H1 (cell line): ENCODE measurements at regions not wholly inside any gene's neighbourhood (a gene's known extent, or its start where the extent isn't known, plus 50 kb on each side); places are given as distances from the start of the nearest gene placed in this dataset.

ENCODE experiments used
- CTCF ChIA-PET: fragments of 300-600 bp; sonication (Branson Sonifier 250); formaldehyde crosslinking; loops from one replicate; lab custom pipeline; 2021; ENCODE audit not compliant: partially characterized antibody; lab: Charles Lee
- POLR2A ChIA-PET: fragments of 300-600 bp; sonication (Branson Sonifier 250); formaldehyde crosslinking; loops from one replicate; lab custom pipeline; 2021; ENCODE audit warnings: inconsistent platforms; ENCODE audit not compliant: partially characterized antibody; lab: Charles Lee
- DNase-seq, 2 experiments: peaks; one replicate each; pipeline versions ENCODE4 v3.0.0 to v3.0.0-alpha.2; 2010 to 2022; ENCODE audit warnings: low spot score in 2 of 2, low read depth in 1 of 2, mixed read lengths in 1 of 2
- FAIRE-seq: peaks from 2 replicates; lab custom pipeline; 2011; peaks lifted over from hg19 to GRCh38; lab: Jason Lieb, UNC
- H2AFZ ChIP-seq: 2 replicates; pipeline ENCODE4 v1.8.1; 2012; ENCODE audit warnings: low read length, inconsistent platforms
- H2AK5ac ChIP-seq: 2 replicates; pipeline ENCODE4 v1.6.1; 2013; ENCODE audit warnings: low read depth, low read length
- H2BK120ac ChIP-seq: replicated peaks from 2 replicates; pipeline ENCODE3; 2013; ENCODE audit warnings: low read depth, low read length, inconsistent platforms
- H2BK12ac ChIP-seq: 2 replicates; pipeline ENCODE4 v1.6.1; 2013; ENCODE audit warnings: low read depth, low read length
- H2BK15ac ChIP-seq: 2 replicates; pipeline ENCODE4 v1.6.1; 2013; ENCODE audit warnings: low read length
- H2BK20ac ChIP-seq: 2 replicates; pipeline ENCODE4 v1.6.1; 2013; ENCODE audit warnings: low read length
- H2BK5ac ChIP-seq: 2 replicates; pipeline ENCODE4 v1.6.1; 2013; ENCODE audit warnings: low read depth, low read length
- H3K14ac ChIP-seq: 2 replicates; pipeline ENCODE4 v1.6.1; 2013; ENCODE audit warnings: inconsistent platforms; ENCODE audit not compliant: insufficient read length
- H3K18ac ChIP-seq: 2 replicates; pipeline ENCODE4 v1.6.1; 2013; ENCODE audit warnings: low read length; ENCODE audit errors: extremely low read depth
- H3K23ac ChIP-seq: 2 replicates; pipeline ENCODE4 v1.6.1; 2013; ENCODE audit warnings: inconsistent platforms; ENCODE audit not compliant: insufficient read length
- H3K23me2 ChIP-seq: 2 replicates; pipeline ENCODE4 v1.6.1; 2013; ENCODE audit warnings: low read depth, low read length
- H3K27ac ChIP-seq: 2 replicates; pipeline ENCODE4 v1.6.1; 2011; ENCODE audit warnings: low read depth, low read length, inconsistent platforms
- H3K27me3 ChIP-seq, 4 experiments: replicated peaks in 1 of 4; 1 replicate in 1 of 4; 2 replicates in 3 of 4; pipeline versions ENCODE4 v1.6.1 to v1.8.1; 2011 to 2013; ENCODE audit warnings: low read length in 3 of 4, mild to moderate bottlenecking in 3 of 4, inconsistent platforms in 2 of 4, mixed read lengths in 2 of 4, moderate library complexity in 1 of 4; ENCODE audit not compliant: control insufficient read depth in 3 of 4, insufficient read depth in 3 of 4; ENCODE audit errors: extremely low read depth in 1 of 4
- H3K36me3 ChIP-seq, 4 experiments: 2 replicates each; pipeline versions ENCODE4 v1.6.1 to v1.8.1; 2011 to 2013; ENCODE audit warnings: mild to moderate bottlenecking in 4 of 4, low read length in 3 of 4, moderate library complexity in 2 of 4, control low read depth in 1 of 4, inconsistent platforms in 1 of 4; ENCODE audit not compliant: insufficient read depth in 4 of 4, control insufficient read depth in 2 of 4
- H3K4ac ChIP-seq: replicated peaks from 2 replicates; pipeline ENCODE3; 2013; ENCODE audit warnings: low read length, low read depth, mixed read lengths, inconsistent platforms; ENCODE audit not compliant: insufficient read length
- H3K4me1 ChIP-seq, 4 experiments: replicated peaks in 1 of 4; 1 replicate in 1 of 4; 2 replicates in 3 of 4; pipeline versions ENCODE4 v1.6.1 to v1.8.1; 2011 to 2013; ENCODE audit warnings: low read length in 3 of 4, inconsistent platforms in 2 of 4, mixed read lengths in 1 of 4; ENCODE audit not compliant: insufficient read depth in 4 of 4, control insufficient read depth in 3 of 4
- H3K4me2 ChIP-seq, 2 experiments: 2 replicates each; pipeline versions ENCODE4 v1.6.1 to v1.8.1; 2011 to 2013; ENCODE audit warnings: low read depth in 2 of 2, low read length in 2 of 2, control low read depth in 1 of 2, inconsistent platforms in 1 of 2, mild to moderate bottlenecking in 1 of 2; ENCODE audit not compliant: insufficient read depth in 1 of 2
- H3K4me3 ChIP-seq, 4 experiments: fragments of 200-600, 300-600 bp in 1 of 4; sonication (generic), shearing (Covaris generic), sonication (Bioruptor Twin) in 1 of 4; 2 replicates each; pipeline versions ENCODE4 v1.5.1 to v1.8.1; 2011 to 2016; ENCODE audit warnings: low read length in 4 of 4, low read depth in 3 of 4, control low read depth in 2 of 4, inconsistent platforms in 2 of 4, mild to moderate bottlenecking in 2 of 4, mixed read lengths in 1 of 4, moderate library complexity in 1 of 4; ENCODE audit not compliant: insufficient read depth in 2 of 4; ENCODE audit errors: extremely low read depth in 1 of 4
- H3K56ac ChIP-seq: replicated peaks from 2 replicates; pipeline ENCODE3; 2013; ENCODE audit warnings: low read depth, mild to moderate bottlenecking, mixed read lengths, low read length, inconsistent platforms; ENCODE audit not compliant: insufficient read length
- H3K79me1 ChIP-seq: 2 replicates; pipeline ENCODE4 v1.6.1; 2013; ENCODE audit warnings: low read depth, low read length, control low read depth
- H3K79me2 ChIP-seq, 2 experiments: 2 replicates each; pipeline versions ENCODE4 v1.6.1 to v1.8.1; 2012 to 2013; ENCODE audit warnings: low read length in 2 of 2, mild to moderate bottlenecking in 2 of 2, inconsistent platforms in 1 of 2; ENCODE audit not compliant: insufficient read depth in 2 of 2, control insufficient read depth in 1 of 2
- H3K9ac ChIP-seq, 4 experiments: replicated peaks in 1 of 4; 1 replicate in 1 of 4; 2 replicates in 3 of 4; pipeline versions ENCODE4 v1.6.1 to v1.8.1; 2011 to 2013; ENCODE audit warnings: low read depth in 3 of 4, low read length in 3 of 4, control low read depth in 2 of 4, mild to moderate bottlenecking in 2 of 4, moderate library complexity in 2 of 4, inconsistent platforms in 1 of 4; ENCODE audit errors: extremely low read depth in 1 of 4
- H3K9me3 ChIP-seq, 2 experiments: 2 replicates each; pipeline versions ENCODE4 v1.6.1 to v1.8.1; 2012 to 2013; ENCODE audit warnings: mild to moderate bottlenecking in 2 of 2, moderate library complexity in 2 of 2, control low read depth in 1 of 2, inconsistent platforms in 1 of 2, low read depth in 1 of 2, low read length in 1 of 2, mixed read lengths in 1 of 2; ENCODE audit not compliant: insufficient read depth in 2 of 2
- H4K20me1 ChIP-seq, 2 experiments: replicated peaks in 1 of 2; 2 replicates each; pipeline versions ENCODE3 to v1.8.1; 2011 to 2013; ENCODE audit warnings: inconsistent platforms in 2 of 2, low read length in 2 of 2, mild to moderate bottlenecking in 1 of 2; ENCODE audit not compliant: insufficient read depth in 2 of 2, control insufficient read depth in 1 of 2
- H4K5ac ChIP-seq: 2 replicates; pipeline ENCODE4 v1.6.1; 2013; ENCODE audit warnings: low read length, low read depth, mixed read lengths, inconsistent platforms; ENCODE audit not compliant: insufficient read length
- H4K8ac ChIP-seq: 2 replicates; pipeline ENCODE4 v1.8.0; 2013; ENCODE audit warnings: mild to moderate bottlenecking, moderate library complexity, low read length, inconsistent platforms; ENCODE audit not compliant: insufficient read depth; ENCODE audit errors: extremely low read depth
- H4K91ac ChIP-seq: replicated peaks from 2 replicates; pipeline ENCODE3; 2013; ENCODE audit warnings: low read length, mixed read lengths, inconsistent platforms; ENCODE audit not compliant: insufficient read length
- CEBPB ChIP-seq: IDR thresholded peaks from 2 replicates; pipeline ENCODE4 v1.6.1; 2012; ENCODE audit warnings: low read depth, low read length
- JUN ChIP-seq: IDR thresholded peaks from 2 replicates; pipeline ENCODE4 v1.6.1; 2011; ENCODE audit warnings: low read depth, mild to moderate bottlenecking, improper control_type of control experiment, low read length
- WGBS, 2 experiments: shearing (Covaris generic) in 1 of 2; methylation state at CpG; one replicate each; pipeline versions ENCODE4 v1.1.6 to v1.1.7; 2013 to 2015; ENCODE audit warnings: low lambda C conversion rate in 2 of 2, mixed read lengths in 2 of 2, inconsistent platforms in 1 of 2, low coverage in 1 of 2, missing lambda C conversion rate in 1 of 2; ENCODE audit not compliant: insufficient replicate concordance in 2 of 2, insufficient coverage in 1 of 2, insufficient read length in 1 of 2; ENCODE audit errors: extremely low coverage in 1 of 2, missing lambda C conversion rate in 1 of 2; 5-methylcytosine and 5-hydroxymethylcytosine counted together

DNA sequence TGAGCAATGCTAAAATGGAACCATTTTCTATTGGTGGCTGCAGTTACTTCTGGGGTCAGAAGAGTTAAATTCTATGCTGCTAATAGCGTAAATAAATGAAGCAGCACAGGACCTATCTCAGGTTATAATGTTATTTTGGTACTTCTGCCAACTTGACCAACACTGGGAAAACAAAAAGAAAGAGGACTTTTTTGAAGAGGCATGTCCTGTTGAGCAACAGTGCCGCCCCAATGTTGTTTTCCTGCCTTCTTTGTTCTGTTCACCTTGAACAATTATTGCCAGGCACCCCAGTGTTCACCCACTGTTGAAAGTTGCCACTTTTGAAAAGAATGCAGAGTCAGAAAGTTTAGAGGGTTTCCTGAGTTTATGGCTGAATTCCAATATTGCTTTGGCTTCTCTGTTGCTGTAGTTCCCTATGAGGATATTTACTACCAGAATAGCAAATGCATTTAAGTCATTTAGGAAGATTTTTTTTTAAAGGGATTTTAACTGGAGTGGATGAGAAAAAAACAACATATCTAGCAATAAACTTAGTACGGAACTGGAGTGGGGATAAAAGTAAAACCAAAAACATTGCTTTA lies 679.0 kb upstream of the DPPA4 start:
- no peak overlapping the region for H3K4me2 ChIP-seq
- H4K5ac ChIP-seq: peak overlapping the region; percentile 38
- H2BK5ac ChIP-seq: 0 out of 2 replicates have a peak overlapping the region, but pooled peaks have one; percentile 31
- no peak overlapping the region for H3K56ac ChIP-seq
- H3K23me2 ChIP-seq: no peaks in the 10 kb centered on the region
- H3K14ac ChIP-seq: no peak overlapping the region
- H4K91ac ChIP-seq: no peak overlapping the region
- no peaks in the 10 kb centered on the region for H3K79me2 ChIP-seq
- peaks cover 0 to 13% (median 5%) of the 10 kb centered on the region in 4 experiments; a peak in 3 of 7 replicates for H3K4me1 ChIP-seq
- H2BK120ac ChIP-seq: peak overlapping the region; percentile 79
- TF ChIP-seq JUN (no peak), CEBPB (peak; percentile 51; the same call in 1 of the 2 replicates)
- 44% methylated on average over 3 of the region's 3 CpGs; no CpG with 5 or more reads in 1 of the 2 experiments for WGBS, 2 experiments
- no peak overlapping the region for H3K9ac ChIP-seq
- H3K27ac ChIP-seq: no peak overlapping the region
- H3K18ac ChIP-seq: no peak overlapping the region
- H3K9me3 ChIP-seq: no peaks in the 10 kb centered on the region
- no peaks in the 10 kb centered on the region for H3K36me3 ChIP-seq
- no peak overlapping the region for H2AK5ac ChIP-seq
- H3K23ac ChIP-seq: no peak overlapping the region
- no peaks in the 10 kb centered on the region for H3K79me1 ChIP-seq
- FAIRE-seq (no peak), DNase-seq (no peak)
- H4K20me1 ChIP-seq: no peaks in the 10 kb centered on the region
- H3K4ac ChIP-seq: no peak overlapping the region
- peak overlapping the region in 1 of 4 experiments; percentile 4; a peak in 1 of 8 replicates for H3K4me3 ChIP-seq
- 0 out of 2 replicates have a peak overlapping the region, but pooled peaks have one; percentile 76 for H2BK12ac ChIP-seq
- H2BK20ac ChIP-seq: peak overlapping the region; percentile 93; the same call in 1 of the 2 replicates
- peak overlapping the region; percentile 86; the same call in 1 of the 2 replicates for H2AFZ ChIP-seq
- no peak overlapping the region; the same call in 1 of the 2 replicates for H2BK15ac ChIP-seq
- CTCF ChIA-PET: no interaction called here
- POLR2A ChIA-PET: no interaction called here
- H4K8ac ChIP-seq: no peak overlapping the region
- no peaks in the 10 kb centered on the region for H3K27me3 ChIP-seq
